GF-D8 (cell line): ENCODE measurements at regions not wholly inside any gene's neighbourhood (a gene's known extent, or its start where the extent isn't known, plus 50 kb on each side); places are given as distances from the start of the nearest gene placed in this dataset.

ENCODE experiments used
- DNase-seq: peaks from one replicate; lab custom pipeline; 2025; lab: John Stamatoyannopoulos, UW

DNA sequence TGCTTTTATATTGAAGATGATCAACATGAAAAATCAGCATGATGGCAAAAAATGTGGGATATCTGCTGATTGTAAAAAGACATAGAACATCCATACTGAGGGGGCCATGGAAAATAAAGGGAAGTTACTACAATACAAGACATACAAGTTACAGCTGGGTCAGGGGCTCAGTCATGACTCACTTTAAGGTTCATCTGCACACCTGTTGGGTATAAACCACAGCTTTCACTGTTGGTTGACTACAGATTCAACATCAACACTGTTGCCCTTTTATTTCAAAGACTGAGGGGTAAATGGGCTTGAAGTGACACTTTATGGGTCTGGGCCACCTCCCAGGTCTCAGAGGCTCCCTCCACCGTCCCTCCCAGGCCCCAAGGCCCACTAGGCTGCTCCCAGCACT is 98.1 kb upstream of the IRS2 start:
- DNase-seq, result no peak

DNA sequence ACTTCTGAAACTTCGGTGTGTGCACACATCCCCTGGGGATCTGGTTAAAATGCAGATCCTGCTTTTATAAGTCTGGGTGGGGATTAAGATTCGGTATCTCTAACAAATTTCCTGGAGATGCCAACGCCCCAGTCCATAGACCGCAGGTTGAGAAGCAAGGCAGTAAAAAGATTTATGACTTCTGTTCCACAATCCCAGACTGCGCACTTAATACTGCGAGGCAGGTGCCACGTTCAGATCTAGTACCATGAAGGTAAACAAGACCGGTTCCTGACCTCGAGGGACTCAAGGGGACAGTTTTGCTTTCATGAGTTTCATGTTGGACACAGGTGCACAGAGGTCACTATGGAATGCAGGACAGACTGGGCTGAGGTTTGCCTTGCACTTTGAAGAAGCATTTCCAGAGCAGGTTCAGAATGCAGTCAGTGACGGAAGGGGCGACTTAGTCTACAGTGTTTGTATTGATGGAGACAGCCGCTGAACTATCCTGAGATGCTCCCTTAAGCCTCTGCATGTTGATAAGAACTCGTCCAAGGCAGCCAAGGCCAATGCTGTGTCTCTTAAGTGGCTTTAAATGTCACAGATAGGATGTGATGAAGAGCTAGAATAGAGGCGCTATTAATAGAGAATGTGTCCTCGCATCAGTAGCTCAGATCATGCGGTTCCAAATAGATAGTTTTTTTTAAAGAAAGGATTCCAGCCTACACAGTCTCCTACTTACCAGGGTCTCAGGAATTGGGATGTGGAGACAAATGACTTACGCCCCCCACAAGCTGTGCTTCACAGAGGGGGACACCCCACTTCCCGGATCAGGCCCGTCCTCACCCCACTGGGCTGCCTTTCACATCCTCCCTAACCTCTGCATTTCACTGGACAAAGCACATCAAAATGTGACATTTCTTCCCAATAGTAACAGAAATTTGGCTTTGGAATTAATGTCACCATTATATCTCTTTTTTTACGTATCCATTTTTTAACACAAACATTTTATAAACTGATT is 97.1 kb upstream of the IRS2 start:
- DNase-seq, result no peak

DNA sequence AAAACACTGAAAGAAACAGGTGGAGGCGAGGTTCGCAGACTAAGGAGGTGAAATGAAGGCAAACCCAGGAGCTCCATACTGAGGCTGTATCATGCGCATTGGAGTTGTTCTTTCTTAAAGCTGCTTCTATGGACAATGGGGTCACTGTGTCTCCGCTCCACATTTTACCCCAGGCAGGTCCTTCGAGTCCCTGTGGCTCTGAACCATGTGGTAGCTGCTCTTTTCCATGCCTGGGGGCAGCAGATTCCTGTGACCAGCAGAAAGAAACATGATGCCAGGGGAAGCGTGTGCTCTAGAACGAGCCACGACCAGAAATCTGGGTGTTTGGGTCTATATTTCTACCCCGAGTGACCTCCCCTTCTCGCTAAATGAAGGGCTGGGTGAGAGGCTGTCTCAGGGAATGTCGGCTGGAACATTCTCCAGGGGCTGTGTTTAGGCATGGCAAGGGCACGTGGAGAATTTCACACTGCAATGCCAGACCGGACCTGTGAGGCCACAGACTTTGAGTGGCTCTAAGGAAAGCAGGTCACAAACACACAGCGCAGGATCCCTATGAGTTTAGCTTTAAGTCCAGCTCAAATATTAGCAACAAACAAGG is 95.7 kb upstream of the IRS2 start:
- DNase-seq, result no peak

GRCh38 chr13:109881347-109881725 is 95.0 kb upstream of the IRS2 start:
- no peak for DNase-seq

- no peak for DNase-seq
Observed at GRCh38 chr13:109880371-109881346, 94.3 kb upstream of the IRS2 start.

GRCh38 chr13:109879338-109879737 is 93.0 kb upstream of the IRS2 start:
- DNase-seq, result no peak

GRCh38 chr13:109877809-109878208 is 91.4 kb upstream of the IRS2 start:
- no peak for DNase-seq

GRCh38 chr13:109875746-109876145 is 89.4 kb upstream of the IRS2 start:
- no peak for DNase-seq

DNA sequence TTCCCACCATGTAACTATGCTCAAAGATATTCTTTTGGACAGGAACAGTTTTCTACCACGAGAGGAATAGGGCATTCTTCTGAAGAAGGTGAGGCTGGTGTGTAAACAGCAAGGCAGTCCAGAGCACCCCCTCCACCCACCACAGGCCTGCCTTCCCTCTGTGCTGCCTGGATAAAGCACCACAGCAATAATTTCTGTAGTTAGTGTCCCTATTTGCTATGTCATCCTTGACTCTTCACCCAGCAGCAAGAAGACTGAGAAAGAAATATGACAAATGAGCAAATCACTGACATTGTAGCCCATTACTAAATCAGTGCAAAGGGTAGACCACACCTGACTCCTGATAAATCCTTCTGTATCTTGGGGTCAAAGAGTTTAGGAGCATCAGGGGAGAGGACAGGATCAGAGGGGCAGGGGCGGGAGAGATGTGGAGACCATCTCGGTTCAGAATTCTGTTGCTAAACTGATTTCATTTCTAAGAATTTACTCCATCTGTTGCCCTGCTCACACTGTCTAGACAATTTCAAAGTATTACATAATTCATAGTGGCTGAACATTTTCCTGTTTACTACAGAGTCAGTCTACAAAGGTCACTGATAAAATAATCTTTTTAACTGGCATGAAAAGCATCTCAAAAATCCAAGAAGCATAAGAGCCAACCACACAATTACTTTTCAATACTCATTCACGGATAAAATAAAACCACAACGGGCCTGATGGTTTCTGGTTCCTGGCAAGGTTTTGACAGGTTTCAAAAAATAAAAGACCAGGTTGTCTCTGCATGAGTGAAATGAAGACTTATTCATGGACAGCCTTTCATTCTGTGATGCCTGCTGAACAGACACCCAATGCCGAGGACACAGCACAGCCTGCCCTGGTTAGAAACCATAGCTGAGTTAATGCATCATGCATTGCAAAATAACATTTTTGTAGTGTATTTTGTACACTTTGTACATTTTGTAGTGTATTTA is 88.4 kb upstream of the IRS2 start:
- no peak for DNase-seq

GRCh38 chr13:109873351-109874123 is 87.2 kb upstream of the IRS2 start:
- DNase-seq, result no peak

GRCh38 chr13:109872864-109873263 is 86.5 kb upstream of the IRS2 start:
- DNase-seq, result no peak

- no peak for DNase-seq
Observed at GRCh38 chr13:109870696-109871370, 84.5 kb upstream of the IRS2 start.

- DNase-seq, result no peak
Observed at GRCh38 chr13:109870274-109870673, 83.9 kb upstream of the IRS2 start.

- DNase-seq, result no peak
Observed at GRCh38 chr13:109869312-109870237, 83.2 kb upstream of the IRS2 start.

GRCh38 chr13:109868578-109869311 is 82.4 kb upstream of the IRS2 start:
- DNase-seq, result no peak

DNA sequence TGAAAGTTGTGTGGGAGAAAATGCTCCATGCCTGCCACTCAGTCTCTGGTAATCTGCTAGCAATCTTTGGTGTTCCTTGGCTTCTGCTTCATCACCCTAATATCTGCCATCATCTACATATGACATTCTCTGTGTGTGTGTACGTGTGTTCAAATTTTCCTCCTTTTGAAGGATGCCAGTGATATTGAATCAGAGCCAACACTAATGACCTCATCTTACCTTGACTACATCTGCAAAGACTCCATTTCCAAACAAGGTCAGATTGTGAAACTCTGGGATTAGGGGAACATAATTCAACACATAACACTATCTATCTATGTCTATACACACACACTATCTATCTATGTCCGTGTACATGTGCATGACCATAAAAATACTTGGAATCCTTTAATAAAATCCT is 81.4 kb upstream of the IRS2 start:
- DNase-seq, result no peak

GRCh38 chr13:109862627-109863026 is 76.2 kb upstream of the IRS2 start:
- DNase-seq, result no peak

DNA sequence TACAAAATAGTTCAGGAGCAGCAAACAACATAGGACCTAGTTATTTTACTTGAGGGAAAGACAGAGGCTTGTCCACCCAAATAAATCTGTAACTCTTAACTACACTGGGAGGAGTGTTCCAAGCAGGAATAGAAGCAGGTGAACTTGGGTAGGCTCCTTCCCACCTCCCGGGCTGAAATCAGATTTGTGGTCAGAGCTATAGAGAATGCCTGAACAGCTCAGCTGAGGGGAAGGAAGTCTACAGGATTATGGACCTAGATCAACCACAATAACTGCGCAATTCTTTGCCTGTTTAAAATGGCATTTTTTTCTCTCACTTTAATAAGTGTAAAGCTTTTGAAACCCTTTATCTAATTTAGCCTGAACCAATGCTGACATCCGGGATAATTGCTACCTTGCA is 73.5 kb upstream of the IRS2 start:
- no peak for DNase-seq
